CD4-positive, alpha-beta T cell (primary cell): ENCODE measurements at regions not wholly inside any gene's neighbourhood (a gene's known extent, or its start where the extent isn't known, plus 50 kb on each side); places are given as distances from the start of the nearest gene placed in this dataset.

ENCODE experiments used
- ATAC-seq: fragments of 200-7000 bp; cut with Tn5 transposase; one replicate; pipeline ENCODE4 v1.10.0; 2022; ENCODE audit warnings: mild to moderate bottlenecking; ENCODE audit not compliant: poor library complexity
- CTCF ChIA-PET: fragments of 350-600 bp; sonication (Branson Sonifier 250); formaldehyde crosslinking; loops from one replicate; lab custom pipeline; 2021; ENCODE audit warnings: antibody characterized with exemption, inconsistent platforms; lab: Charles Lee
- POLR2A ChIA-PET: fragments of 350-600 bp; sonication (Branson Sonifier 250); formaldehyde crosslinking; loops from one replicate; lab custom pipeline; 2021; ENCODE audit warnings: antibody characterized with exemption, inconsistent platforms; lab: Charles Lee
- DNase-seq, 14 experiments: peaks; one replicate each; pipeline ENCODE4 v3.0.0-alpha.2; 2013 to 2020; ENCODE audit warnings: mixed read lengths in 2 of 14
- H3K27ac ChIP-seq, 2 donors: one replicate each; pipeline versions ENCODE4 v1.5.1 to v1.7.0; 2013; ENCODE audit warnings: low read length in 2 of 2, low read depth in 1 of 2, mild to moderate bottlenecking in 1 of 2
- H3K27me3 ChIP-seq, 2 experiments: 1 replicate in 1 of 2; 2 replicates in 1 of 2; pipeline versions ENCODE4 v1.6.1 to v1.7.0; 2013; ENCODE audit warnings: low read length in 2 of 2, control low read depth in 1 of 2, mild to moderate bottlenecking in 1 of 2, moderate library complexity in 1 of 2; ENCODE audit not compliant: insufficient read depth in 2 of 2, control insufficient read depth in 1 of 2
- H3K36me3 ChIP-seq: one replicate; pipeline ENCODE4 v1.6.1; 2013; ENCODE audit warnings: low read length, control low read depth; ENCODE audit not compliant: insufficient read depth
- H3K4me1 ChIP-seq: one replicate; pipeline ENCODE4 v1.6.1; 2013; ENCODE audit warnings: low read length, control low read depth; ENCODE audit not compliant: insufficient read depth
- H3K4me3 ChIP-seq: one replicate; pipeline ENCODE4 v1.5.1; 2013; ENCODE audit warnings: mild to moderate bottlenecking, low read length, moderate library complexity
- H3K9me3 ChIP-seq, 2 experiments: 1 replicate in 1 of 2; 2 replicates in 1 of 2; pipeline versions ENCODE4 v1.6.1 to v1.7.0; 2013; ENCODE audit warnings: low read length in 2 of 2, mild to moderate bottlenecking in 2 of 2, control low read depth in 1 of 2, moderate library complexity in 1 of 2; ENCODE audit not compliant: control insufficient read depth in 1 of 2, insufficient read depth in 1 of 2
- H3K27ac Mint-ChIP-seq: one replicate; pipeline ENCODE4 v1.8.0; 2020; ENCODE audit warnings: mixed read lengths
- H3K27me3 Mint-ChIP-seq: one replicate; pipeline ENCODE4 v1.8.0; 2021; ENCODE audit warnings: mixed read lengths
- H3K36me3 Mint-ChIP-seq: one replicate; pipeline ENCODE4 v1.8.0; 2021; ENCODE audit warnings: low read depth, mixed read lengths
- H3K4me1 Mint-ChIP-seq: one replicate; pipeline ENCODE4 v1.8.0; 2021; ENCODE audit warnings: low read depth, mixed read lengths
- H3K4me3 Mint-ChIP-seq: one replicate; pipeline ENCODE4 v1.8.0; 2020; ENCODE audit warnings: mild to moderate bottlenecking, mixed read lengths
- H3K9me3 Mint-ChIP-seq: one replicate; pipeline ENCODE4 v1.8.0; 2020; ENCODE audit warnings: mixed read lengths
- intact Hi-C, 2 experiments: fragments of 100-400 bp; cut with DNase I in 1 of 2; cut with micrococcal nuclease in 1 of 2; formaldehyde crosslinking; loops; one replicate each; pipeline versions ENCODE4 v1.15.1 to v1.9.0; 2023 to 2025; cut with DNase I, micrococcal nuclease
- TF ChIP-seq, protein P1 (sequence below): fragments of 200-600 bp; IDR thresholded peaks from one replicate; pipeline ENCODE4 v1.8.0; 2022; ENCODE audit warnings: antibody characterized with exemption, mild to moderate bottlenecking

DNA sequence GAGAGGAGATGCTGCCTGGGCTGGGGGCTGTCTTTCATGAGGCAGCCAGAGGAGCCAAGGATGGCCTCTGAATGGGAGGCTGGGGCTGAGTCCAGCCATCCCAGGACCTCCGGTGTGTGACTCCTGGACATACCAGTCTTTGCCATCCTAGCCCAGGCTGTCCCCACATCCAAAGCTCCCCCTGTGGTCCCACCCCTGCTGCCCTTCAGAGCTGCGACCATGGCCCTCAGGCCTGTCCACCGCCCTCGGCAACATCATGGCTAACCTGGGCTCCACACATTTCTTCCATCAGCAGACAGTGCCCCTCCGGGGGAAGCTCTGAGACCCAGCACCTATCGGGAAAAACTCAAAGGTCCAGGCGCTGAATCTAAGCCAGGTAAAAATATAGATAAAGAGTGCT lies 324.4 kb downstream of the MN1 start:
- intact Hi-C loops: no loop called here
- Histone ChIP-seq H3K4me1 (no peaks in the 10 kb centered on the region), H3K27ac (no peak overlapping the region), H3K36me3 (no peaks in the 10 kb centered on the region), H3K4me3 (no peak overlapping the region), H3K9me3 (peaks cover 0 to 3% of the 10 kb centered on the region in 2 experiments), H3K27me3 (no peaks in the 10 kb centered on the region)
- no peaks in the 10 kb centered on the region for H3K9me3 Mint-ChIP-seq
- POLR2A ChIA-PET: no interaction called here
- no peak overlapping the region for H3K4me3 Mint-ChIP-seq
- ATAC-seq (no peak), DNase-seq (no peak)
- no peaks in the 10 kb centered on the region for H3K4me1 Mint-ChIP-seq
- no peak overlapping the region for H3K27ac Mint-ChIP-seq
- no peaks in the 10 kb centered on the region for H3K36me3 Mint-ChIP-seq
- no peaks in the 10 kb centered on the region for H3K27me3 Mint-ChIP-seq
- CTCF ChIA-PET: no interaction called here
- TF ChIP-seq, protein P1, sequence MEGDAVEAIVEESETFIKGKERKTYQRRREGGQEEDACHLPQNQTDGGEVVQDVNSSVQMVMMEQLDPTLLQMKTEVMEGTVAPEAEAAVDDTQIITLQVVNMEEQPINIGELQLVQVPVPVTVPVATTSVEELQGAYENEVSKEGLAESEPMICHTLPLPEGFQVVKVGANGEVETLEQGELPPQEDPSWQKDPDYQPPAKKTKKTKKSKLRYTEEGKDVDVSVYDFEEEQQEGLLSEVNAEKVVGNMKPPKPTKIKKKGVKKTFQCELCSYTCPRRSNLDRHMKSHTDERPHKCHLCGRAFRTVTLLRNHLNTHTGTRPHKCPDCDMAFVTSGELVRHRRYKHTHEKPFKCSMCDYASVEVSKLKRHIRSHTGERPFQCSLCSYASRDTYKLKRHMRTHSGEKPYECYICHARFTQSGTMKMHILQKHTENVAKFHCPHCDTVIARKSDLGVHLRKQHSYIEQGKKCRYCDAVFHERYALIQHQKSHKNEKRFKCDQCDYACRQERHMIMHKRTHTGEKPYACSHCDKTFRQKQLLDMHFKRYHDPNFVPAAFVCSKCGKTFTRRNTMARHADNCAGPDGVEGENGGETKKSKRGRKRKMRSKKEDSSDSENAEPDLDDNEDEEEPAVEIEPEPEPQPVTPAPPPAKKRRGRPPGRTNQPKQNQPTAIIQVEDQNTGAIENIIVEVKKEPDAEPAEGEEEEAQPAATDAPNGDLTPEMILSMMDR: no peak

DNA sequence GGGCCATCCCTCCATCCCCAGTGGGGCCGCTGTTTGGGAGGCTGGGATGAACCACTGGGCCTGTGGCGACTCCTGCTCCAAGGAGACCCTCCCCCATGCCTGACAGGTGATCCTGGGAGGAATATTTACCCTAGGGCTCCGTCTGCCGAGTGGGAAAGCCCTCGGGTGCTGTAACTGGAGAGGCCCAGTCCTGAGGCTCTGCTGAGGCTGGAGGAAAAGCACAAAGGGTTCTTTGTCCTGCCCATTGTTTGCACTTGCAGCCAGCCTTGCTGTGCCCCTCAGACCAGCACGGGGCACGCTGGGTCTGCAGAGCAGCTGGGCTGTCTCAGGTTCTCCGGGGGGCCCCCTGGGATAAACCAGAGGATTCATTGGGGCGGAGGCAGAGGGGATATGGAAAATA lies 321.1 kb downstream of the MN1 start:
- peaks cover 4% of the 10 kb centered on the region for H3K27me3 Mint-ChIP-seq
- DNase-seq (no peak), ATAC-seq (no peak)
- ChIA-PET CTCF (no interaction called here), POLR2A (no interaction called here)
- intact Hi-C loops: no loop called here
- Histone ChIP-seq H3K9me3 (peaks cover 0 to 3% of the 10 kb centered on the region in 2 experiments), H3K36me3 (no peaks in the 10 kb centered on the region), H3K27me3 (no peaks in the 10 kb centered on the region), H3K4me1 (no peaks in the 10 kb centered on the region), H3K27ac (no peak overlapping the region), H3K4me3 (no peak overlapping the region)
- TF ChIP-seq, protein P1: no peak
- H3K9me3 Mint-ChIP-seq: no peaks in the 10 kb centered on the region
- no peak overlapping the region for H3K4me3 Mint-ChIP-seq
- no peaks in the 10 kb centered on the region for H3K36me3 Mint-ChIP-seq
- no peak overlapping the region for H3K27ac Mint-ChIP-seq
- no peaks in the 10 kb centered on the region for H3K4me1 Mint-ChIP-seq

DNA sequence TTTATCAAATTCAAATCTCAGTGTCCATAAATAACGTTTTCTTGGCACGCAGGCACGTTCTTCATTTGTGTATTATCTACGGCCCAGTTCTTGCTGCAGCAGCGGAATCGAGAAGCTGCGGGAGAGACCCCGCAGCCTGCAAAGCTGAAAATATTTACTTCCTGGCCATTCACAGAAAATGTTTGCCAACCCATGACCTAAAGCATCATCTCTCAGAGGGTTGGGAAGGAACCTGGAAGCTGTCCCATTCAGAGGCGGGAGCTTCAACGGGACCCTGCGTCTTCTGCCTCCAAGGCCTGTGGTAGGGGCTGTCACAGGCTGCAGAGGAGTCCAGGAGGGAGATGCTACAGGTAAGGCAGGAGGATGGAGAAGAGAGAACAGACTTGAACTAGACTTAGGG lies 319.2 kb downstream of the MN1 start:
- POLR2A ChIA-PET: no interaction called here
- Mint-ChIP-seq H3K27ac (no peak overlapping the region), H3K9me3 (no peaks in the 10 kb centered on the region), H3K36me3 (no peaks in the 10 kb centered on the region), H3K4me3 (no peak overlapping the region), H3K27me3 (peaks cover 7% of the 10 kb centered on the region), H3K4me1 (no peaks in the 10 kb centered on the region)
- TF ChIP-seq, protein P1: no peak
- CTCF ChIA-PET: no interaction called here
- DNase-seq (no peak), ATAC-seq (no peak)
- no peaks in the 10 kb centered on the region for H3K27me3 ChIP-seq
- intact Hi-C loops: no loop called here
- H3K27ac ChIP-seq: no peak overlapping the region
- H3K9me3 ChIP-seq: peaks cover 0 to 3% of the 10 kb centered on the region in 2 experiments
- no peak overlapping the region for H3K4me3 ChIP-seq
- no peaks in the 10 kb centered on the region for H3K36me3 ChIP-seq
- H3K4me1 ChIP-seq: no peaks in the 10 kb centered on the region
